ENCODE measurements at regions not wholly inside any gene's neighbourhood (a gene's known extent, or its start where the extent isn't known, plus 50 kb on each side); places are given as distances from the start of the nearest gene placed in this dataset.

- no peak for TF ChIP-seq CTCF (IDR thresholded peaks at IDR 0.05; ENCODE audit: control insufficient read depth, extremely low read depth, insufficient read depth)
- no peak for DNase-seq (ENCODE audit: low read depth)
- H3K4me3 ChIP-seq (ENCODE audit: low read depth, low read length): no peak overlapping the region
Observed at GRCh38 chr16:74075393-74075792, 221.2 kb upstream of the PSMD7 start.

- DNase-seq (ENCODE audit: low read depth): no peak
- no peak overlapping the region for H3K4me3 ChIP-seq (ENCODE audit: low read depth, low read length)
- TF ChIP-seq CTCF (IDR thresholded peaks at IDR 0.05; ENCODE audit: control insufficient read depth, extremely low read depth, insufficient read depth): no peak
Observed at GRCh38 chr16:74073456-74073855, 223.2 kb upstream of the PSMD7 start.

- no peak for TF ChIP-seq CTCF (IDR thresholded peaks at IDR 0.05; ENCODE audit: control insufficient read depth, extremely low read depth, insufficient read depth)
- no peak overlapping the region for H3K4me3 ChIP-seq (ENCODE audit: low read depth, low read length)
- no peak for DNase-seq (ENCODE audit: low read depth)
Observed at GRCh38 chr16:74071996-74072535, 224.5 kb upstream of the PSMD7 start.

- no peak for TF ChIP-seq CTCF (IDR thresholded peaks at IDR 0.05; ENCODE audit: control insufficient read depth, extremely low read depth, insufficient read depth)
- H3K4me3 ChIP-seq (ENCODE audit: low read depth, low read length): no peak overlapping the region
- DNase-seq (ENCODE audit: low read depth): no peak
Observed at GRCh38 chr16:74070237-74070636, 226.4 kb upstream of the PSMD7 start.

- no peak for DNase-seq (ENCODE audit: low read depth)
- no peak overlapping the region for H3K4me3 ChIP-seq (ENCODE audit: low read depth, low read length)
- peak; percentile 43 for TF ChIP-seq CTCF (IDR thresholded peaks at IDR 0.05; ENCODE audit: control insufficient read depth, extremely low read depth, insufficient read depth)
Observed at GRCh38 chr16:74064120-74064735, 232.4 kb upstream of the PSMD7 start.

- DNase-seq (ENCODE audit: low read depth): no peak
- TF ChIP-seq CTCF (IDR thresholded peaks at IDR 0.05; ENCODE audit: control insufficient read depth, extremely low read depth, insufficient read depth): no peak
- H3K4me3 ChIP-seq (ENCODE audit: low read depth, low read length): no peak overlapping the region
Observed at GRCh38 chr16:74053826-74054225, 242.8 kb upstream of the PSMD7 start.

- H3K4me3 ChIP-seq (ENCODE audit: low read depth, low read length): no peak overlapping the region
- no peak for DNase-seq (ENCODE audit: low read depth)
- TF ChIP-seq CTCF (IDR thresholded peaks at IDR 0.05; ENCODE audit: control insufficient read depth, extremely low read depth, insufficient read depth): no peak
Observed at GRCh38 chr16:74053312-74053711, 243.3 kb upstream of the PSMD7 start.
